Small intestine (tissue), 7 donors: ENCODE measurements at regions not wholly inside any gene's neighbourhood (a gene's known extent, or its start where the extent isn't known, plus 50 kb on each side); places are given as distances from the start of the nearest gene placed in this dataset.

Experiments
- DNase-seq, 2 donors: peaks; one replicate each; pipeline versions ENCODE4 v3.0.0 to v3.0.0-alpha.2; 2013
- FAIRE-seq: peaks from 2 replicates; lab custom pipeline; 2012; peaks lifted over from hg19 to GRCh38; lab: Jason Lieb, UNC
- H3K27ac ChIP-seq, 3 donors: one replicate each; pipeline ENCODE4 v1.5.1; 2013; ENCODE audit warnings: low read length in 2 of 3, mild to moderate bottlenecking in 2 of 3, control low read depth in 1 of 3, inconsistent platforms in 1 of 3, low read depth in 1 of 3, moderate library complexity in 1 of 3
- H3K27me3 ChIP-seq, 3 donors: one replicate each; pipeline ENCODE4 v1.6.1; 2013; ENCODE audit warnings: low read length in 3 of 3, inconsistent platforms in 1 of 3; ENCODE audit not compliant: control insufficient read depth in 3 of 3, insufficient read depth in 3 of 3
- H3K36me3 ChIP-seq, 3 donors: one replicate each; pipeline ENCODE4 v1.6.1; 2013; ENCODE audit warnings: low read length in 3 of 3, inconsistent platforms in 1 of 3, low read depth in 1 of 3, mild to moderate bottlenecking in 1 of 3, moderate library complexity in 1 of 3; ENCODE audit not compliant: control insufficient read depth in 3 of 3, insufficient read depth in 2 of 3
- H3K4me1 ChIP-seq, 3 donors: one replicate each; pipeline ENCODE4 v1.6.1; 2013; ENCODE audit warnings: low read length in 2 of 3, inconsistent platforms in 1 of 3, low read depth in 1 of 3, mild to moderate bottlenecking in 1 of 3, moderate library complexity in 1 of 3; ENCODE audit not compliant: control insufficient read depth in 3 of 3, insufficient read depth in 2 of 3
- H3K4me3 ChIP-seq, 3 donors: one replicate each; pipeline ENCODE4 v1.5.1; 2013; ENCODE audit warnings: low read length in 3 of 3, control low read depth in 1 of 3, inconsistent platforms in 1 of 3, low read depth in 1 of 3, mild to moderate bottlenecking in 1 of 3, moderate library complexity in 1 of 3
- H3K9me3 ChIP-seq, 2 donors: one replicate each; pipeline ENCODE4 v1.6.1; 2013; ENCODE audit warnings: low read depth in 1 of 2, low read length in 1 of 2; ENCODE audit not compliant: control insufficient read depth in 2 of 2, insufficient read depth in 1 of 2
- WGBS, 3 donors: extraction: QIAGEN DNeasy Blood & Tissue Kit; methylation state at CpG; one replicate each; pipeline ENCODE4 v1.1.7; 2013; 5-methylcytosine and 5-hydroxymethylcytosine counted together
- donor health status: healthy with polysubstance abuse.
- donor health status: control.
- donor health status: control.
- donor health status: Bipolar disorder and iron deficiency.
- donor health status: healthy.

DNA sequence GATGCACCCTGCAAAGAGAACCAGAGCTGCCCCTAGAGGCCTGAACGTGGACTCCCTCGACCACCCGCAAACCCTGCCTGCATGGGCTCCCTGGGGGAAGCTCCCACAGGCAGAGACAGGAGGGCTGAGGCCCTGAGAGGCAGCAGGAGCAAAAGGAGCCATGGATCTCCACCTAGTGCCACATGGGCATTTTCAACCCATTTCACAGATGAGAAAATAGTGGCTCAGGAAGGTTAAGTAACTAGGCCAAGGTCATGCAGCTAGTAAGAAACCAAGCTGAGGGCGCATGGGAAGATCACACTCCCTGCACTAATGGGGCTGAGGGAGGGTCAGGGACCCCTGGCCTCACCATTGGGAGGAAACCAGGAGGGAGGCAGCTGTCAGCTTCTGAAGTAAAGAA is 271.7 kb upstream of the RAB6C start:
- peaks cover 0 to 10% (median 0%) of the 10 kb centered on the region in 3 donors for H3K4me1 ChIP-seq
- no peak overlapping the region for H3K4me3 ChIP-seq
- peaks cover 0 to 10% of the 10 kb centered on the region in 2 donors for H3K9me3 ChIP-seq
- no peak for DNase-seq
- FAIRE-seq: no peak
- H3K36me3 ChIP-seq: no peaks in the 10 kb centered on the region
- WGBS, 3 donors: 76 to 87% (median 81%) methylated on average over 4 of the region's 4 CpGs
- peaks cover 0 to 3% (median 0%) of the 10 kb centered on the region in 3 donors for H3K27me3 ChIP-seq
- H3K27ac ChIP-seq: no peak overlapping the region

- no peak for DNase-seq
- H3K36me3 ChIP-seq: no peaks in the 10 kb centered on the region
- H3K4me3 ChIP-seq: no peak overlapping the region
- H3K9me3 ChIP-seq: peaks cover 0 to 6% of the 10 kb centered on the region in 2 donors
- no peak overlapping the region for H3K27ac ChIP-seq
- no peak for FAIRE-seq
- 78 to 87% (median 80%) methylated on average over 20 of the region's 20 CpGs for WGBS, 3 donors
- H3K4me1 ChIP-seq: peaks cover 0 to 10% (median 0%) of the 10 kb centered on the region in 3 donors
- H3K27me3 ChIP-seq: peaks cover 0 to 3% (median 0%) of the 10 kb centered on the region in 3 donors
Observed at GRCh38 chr2:129708221-129708967, 271.1 kb upstream of the RAB6C start.

- FAIRE-seq: no peak
- Histone ChIP-seq H3K27me3 (peaks cover 0 to 3% (median 0%) of the 10 kb centered on the region in 3 donors), H3K27ac (no peak overlapping the region), H3K36me3 (no peaks in the 10 kb centered on the region), H3K4me1 (peaks cover 0 to 10% (median 0%) of the 10 kb centered on the region in 3 donors), H3K9me3 (peaks cover 0 to 2% of the 10 kb centered on the region in 2 donors), H3K4me3 (no peak overlapping the region)
- WGBS, 3 donors: 65 to 78% (median 69%) methylated on average over 13 of the region's 13 CpGs
- peak in 1 of 2 donors; percentile 24 for DNase-seq
Observed at GRCh38 chr2:129709001-129709955, 270.2 kb upstream of the RAB6C start.

DNA sequence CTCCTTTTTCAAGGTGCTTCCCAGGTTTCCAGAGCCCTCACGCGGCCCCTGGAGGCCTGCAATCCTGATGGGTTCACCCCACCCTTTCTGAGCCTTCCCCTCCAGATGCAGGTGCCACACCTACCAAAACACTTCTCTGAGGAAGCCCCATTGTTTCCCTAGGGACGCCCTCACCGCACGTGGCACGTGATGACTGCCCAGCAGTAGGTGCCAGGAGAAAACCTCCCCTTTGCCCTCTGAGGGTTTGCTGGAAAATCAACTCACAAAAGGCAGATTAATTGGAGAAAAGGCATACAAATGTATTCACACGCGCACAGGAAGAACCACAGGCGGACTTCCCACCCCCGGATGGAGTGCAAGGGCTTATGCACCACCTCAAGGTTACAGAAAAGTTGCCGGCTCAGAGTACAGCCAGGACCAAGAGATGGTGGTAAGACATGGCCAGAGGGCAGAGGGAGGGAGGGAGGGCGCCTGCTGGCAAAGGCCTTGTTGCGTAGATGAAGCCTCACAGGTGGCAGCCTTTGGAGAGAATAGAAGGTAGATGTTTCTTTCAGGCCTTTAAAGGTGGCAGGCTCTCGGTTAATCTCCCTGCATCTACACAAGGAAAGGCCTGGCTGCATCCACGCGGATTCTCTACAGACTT is 269.4 kb upstream of the RAB6C start:
- Histone ChIP-seq H3K9me3 (no peaks in the 10 kb centered on the region), H3K4me3 (no peak overlapping the region), H3K4me1 (peaks cover 0 to 10% (median 0%) of the 10 kb centered on the region in 3 donors), H3K27ac (no peak overlapping the region), H3K36me3 (no peaks in the 10 kb centered on the region), H3K27me3 (peaks cover 0 to 3% (median 0%) of the 10 kb centered on the region in 3 donors)
- DNase-seq: peak in 1 of 2 donors; percentile 20
- FAIRE-seq: no peak
- 64 to 79% (median 79%) methylated on average over 16 of the region's 16 CpGs for WGBS, 3 donors

DNA sequence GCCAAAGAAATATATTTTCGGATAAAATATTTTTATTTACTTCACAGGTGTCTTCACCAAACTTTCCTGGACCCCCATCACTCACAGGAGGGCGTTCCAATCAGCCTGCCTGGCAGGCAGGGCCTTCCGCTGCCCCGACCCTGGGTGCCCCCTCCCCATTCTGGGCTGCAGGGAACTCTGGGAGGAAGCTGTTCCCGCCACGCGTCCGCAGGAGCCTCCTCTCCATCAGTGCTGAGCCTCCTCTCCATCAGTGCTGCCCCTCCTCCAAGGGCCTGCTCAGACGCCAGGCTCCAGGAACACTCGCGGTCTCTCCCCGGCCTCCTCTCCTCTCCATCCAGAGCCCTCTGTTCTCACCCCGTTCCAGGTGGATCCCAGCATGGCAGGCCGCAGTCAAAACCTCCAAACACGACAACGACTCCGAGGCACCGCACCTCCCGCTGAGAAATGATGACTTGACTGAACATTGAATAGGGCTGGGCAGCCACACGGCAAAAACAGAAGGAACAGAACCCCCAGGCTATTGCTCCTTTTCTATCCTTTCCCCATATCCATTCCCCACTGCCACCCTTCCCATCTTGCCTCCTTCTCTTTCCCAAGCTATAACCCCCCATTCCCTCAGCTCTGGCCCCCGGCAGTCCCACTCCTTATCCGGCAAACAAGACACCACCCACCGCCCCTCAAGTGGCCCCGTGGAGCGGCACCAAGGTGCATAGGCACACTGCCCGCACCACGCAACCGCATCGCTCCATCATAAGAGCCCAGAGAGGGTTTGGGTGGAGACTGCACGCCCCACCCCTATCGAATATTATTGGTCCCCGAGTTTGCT is 268.6 kb upstream of the RAB6C start:
- Histone ChIP-seq H3K9me3 (no peaks in the 10 kb centered on the region), H3K27ac (no peak overlapping the region), H3K4me1 (peaks cover 0 to 10% (median 0%) of the 10 kb centered on the region in 3 donors), H3K27me3 (peaks cover 0 to 3% (median 0%) of the 10 kb centered on the region in 3 donors), H3K4me3 (no peak overlapping the region), H3K36me3 (no peaks in the 10 kb centered on the region)
- 88 to 91% (median 91%) methylated on average over 31 to 32 of the region's 32 CpGs for WGBS, 3 donors
- FAIRE-seq (no peak), DNase-seq (no peak)

DNA sequence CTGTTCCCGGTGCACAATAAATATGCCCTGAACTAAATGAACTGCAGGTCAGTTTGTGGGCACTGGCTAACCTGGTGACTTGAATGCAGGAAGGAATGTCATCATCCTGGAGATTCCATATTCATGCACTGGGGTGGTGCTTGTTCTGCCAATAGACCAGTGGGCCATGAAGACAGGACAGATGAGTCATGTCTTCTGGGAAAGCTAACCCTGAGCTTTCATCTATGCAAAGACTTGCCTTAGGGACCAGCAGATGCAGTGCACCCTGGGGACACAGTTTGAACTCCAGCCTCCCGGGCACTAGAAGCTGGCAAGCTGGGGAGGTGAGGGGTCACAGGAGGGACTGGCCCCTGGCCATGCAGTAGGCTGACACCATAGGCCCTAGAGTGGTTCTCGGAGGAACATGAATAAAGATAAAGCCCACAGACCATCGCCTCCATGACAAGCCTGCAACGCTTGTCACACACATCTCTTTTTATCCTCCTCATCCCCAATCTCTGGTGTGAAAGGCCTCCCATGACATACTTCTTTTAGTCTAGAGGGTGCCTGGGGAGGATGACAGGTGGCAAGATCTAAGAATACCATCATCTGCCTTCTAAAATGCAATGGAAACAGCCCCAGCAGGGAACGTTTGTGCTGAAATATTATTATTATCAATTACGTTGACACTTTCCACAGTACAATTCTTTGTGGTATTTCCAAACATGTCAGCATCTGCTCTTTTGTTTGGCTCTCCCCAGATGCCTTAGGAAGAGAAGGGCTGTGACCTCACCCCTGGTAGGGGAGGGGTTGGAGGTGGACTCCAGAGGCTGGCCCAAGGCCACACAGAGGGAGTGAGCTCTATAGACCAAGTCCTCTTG is 267.4 kb upstream of the RAB6C start:
- peaks cover 0 to 3% (median 0%) of the 10 kb centered on the region in 3 donors for H3K27me3 ChIP-seq
- DNase-seq (no peak), FAIRE-seq (no peak)
- H3K36me3 ChIP-seq: no peaks in the 10 kb centered on the region
- 74 to 82% (median 78%) methylated on average over 7 of the region's 7 CpGs for WGBS, 3 donors
- peaks cover 0 to 15% (median 0%) of the 10 kb centered on the region in 3 donors for H3K4me1 ChIP-seq
- H3K9me3 ChIP-seq: no peaks in the 10 kb centered on the region
- no peak overlapping the region for H3K27ac ChIP-seq
- H3K4me3 ChIP-seq: no peak overlapping the region

- H3K4me3 ChIP-seq: no peak overlapping the region
- no peak for DNase-seq
- WGBS, 3 donors: 79 to 86% (median 85%) methylated on average over 7 of the region's 7 CpGs
- no peaks in the 10 kb centered on the region for H3K9me3 ChIP-seq
- peaks cover 0 to 21% (median 0%) of the 10 kb centered on the region in 3 donors for H3K4me1 ChIP-seq
- H3K27me3 ChIP-seq: peaks cover 0 to 3% (median 0%) of the 10 kb centered on the region in 3 donors
- FAIRE-seq: no peak
- H3K36me3 ChIP-seq: no peaks in the 10 kb centered on the region
- H3K27ac ChIP-seq: no peak overlapping the region
Observed at GRCh38 chr2:129712676-129712985, 266.8 kb upstream of the RAB6C start.
